ENCODE measurements at regions not wholly inside any gene's neighbourhood (a gene's known extent, or its start where the extent isn't known, plus 50 kb on each side); places are given as distances from the start of the nearest gene placed in this dataset.

- no peak for DNase-seq (ENCODE audit: low read depth)
- no peak overlapping the region for H3K4me3 ChIP-seq (ENCODE audit: low read length)
- no peak for TF ChIP-seq CTCF (IDR thresholded peaks at IDR 0.05; ENCODE audit: insufficient read depth, low read depth, low read length, missing control alignments)
Measured at GRCh38 chr3:73291541-73291940, 230.1 kb downstream of the EBLN2 start.

GRCh38 chr3:73292220-73292619, 230.8 kb downstream of the EBLN2 start:
- DNase-seq (ENCODE audit: low read depth), result no peak
- no peak for TF ChIP-seq CTCF (IDR thresholded peaks at IDR 0.05; ENCODE audit: insufficient read depth, low read depth, low read length, missing control alignments)
- H3K4me3 ChIP-seq (ENCODE audit: low read length), result no peak overlapping the region

GRCh38 chr3:73294537-73294936, 233.1 kb downstream of the EBLN2 start:
- DNase-seq (ENCODE audit: low read depth), result no peak
- H3K4me3 ChIP-seq (ENCODE audit: low read length), result no peak overlapping the region
- TF ChIP-seq CTCF (IDR thresholded peaks at IDR 0.05; ENCODE audit: insufficient read depth, low read depth, low read length, missing control alignments), result no peak

GRCh38 chr3:73295876-73296635, 234.6 kb downstream of the EBLN2 start:
- TF ChIP-seq CTCF (IDR thresholded peaks at IDR 0.05; ENCODE audit: insufficient read depth, low read depth, low read length, missing control alignments), result no peak
- DNase-seq (ENCODE audit: low read depth), result no peak
- H3K4me3 ChIP-seq (ENCODE audit: low read length), result no peak overlapping the region

- TF ChIP-seq CTCF (IDR thresholded peaks at IDR 0.05; ENCODE audit: insufficient read depth, low read depth, low read length, missing control alignments), result no peak
Measured at GRCh38 chr3:73296859-73297258, 235.4 kb downstream of the EBLN2 start.

GRCh38 chr3:73298243-73299183, 237.1 kb downstream of the EBLN2 start:
- H3K4me3 ChIP-seq (ENCODE audit: low read length), result no peak overlapping the region
- TF ChIP-seq CTCF (IDR thresholded peaks at IDR 0.05; ENCODE audit: insufficient read depth, low read depth, low read length, missing control alignments), result no peak
- no peak for DNase-seq (ENCODE audit: low read depth)

More at GRCh38 chr3:73296859-73297258, 235.4 kb downstream of the EBLN2 start:
- DNase-seq (ENCODE audit: low read depth), result no peak
- H3K4me3 ChIP-seq (ENCODE audit: low read length), result no peak overlapping the region
